ENCODE measurements at regions not wholly inside any gene's neighbourhood (a gene's known extent, or its start where the extent isn't known, plus 50 kb on each side); places are given as distances from the start of the nearest gene placed in this dataset.

DNA sequence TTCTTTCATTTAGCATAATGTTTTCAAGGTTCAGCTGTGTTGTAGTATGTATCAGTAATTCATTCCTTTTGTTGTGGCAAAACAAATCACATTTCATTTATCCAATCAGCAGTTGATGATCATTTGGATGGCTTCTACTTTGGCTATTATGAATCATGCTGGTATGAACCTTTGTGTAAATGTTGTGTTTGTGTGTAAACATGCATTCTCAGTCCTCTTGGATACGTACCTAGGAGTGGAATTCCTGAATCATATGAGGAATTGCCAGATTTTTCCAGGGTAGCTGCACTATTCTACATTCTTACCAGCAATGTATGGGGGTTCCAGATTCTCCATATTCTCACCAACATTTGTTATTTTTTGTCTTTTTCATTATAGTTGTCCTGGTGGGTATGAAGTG lies 578.5 kb upstream of the MKI67 start:
- TF ChIP-seq TAF1 (conservative IDR thresholded peaks at IDR 0.05), result no peak
- TF ChIP-seq, protein P1, sequence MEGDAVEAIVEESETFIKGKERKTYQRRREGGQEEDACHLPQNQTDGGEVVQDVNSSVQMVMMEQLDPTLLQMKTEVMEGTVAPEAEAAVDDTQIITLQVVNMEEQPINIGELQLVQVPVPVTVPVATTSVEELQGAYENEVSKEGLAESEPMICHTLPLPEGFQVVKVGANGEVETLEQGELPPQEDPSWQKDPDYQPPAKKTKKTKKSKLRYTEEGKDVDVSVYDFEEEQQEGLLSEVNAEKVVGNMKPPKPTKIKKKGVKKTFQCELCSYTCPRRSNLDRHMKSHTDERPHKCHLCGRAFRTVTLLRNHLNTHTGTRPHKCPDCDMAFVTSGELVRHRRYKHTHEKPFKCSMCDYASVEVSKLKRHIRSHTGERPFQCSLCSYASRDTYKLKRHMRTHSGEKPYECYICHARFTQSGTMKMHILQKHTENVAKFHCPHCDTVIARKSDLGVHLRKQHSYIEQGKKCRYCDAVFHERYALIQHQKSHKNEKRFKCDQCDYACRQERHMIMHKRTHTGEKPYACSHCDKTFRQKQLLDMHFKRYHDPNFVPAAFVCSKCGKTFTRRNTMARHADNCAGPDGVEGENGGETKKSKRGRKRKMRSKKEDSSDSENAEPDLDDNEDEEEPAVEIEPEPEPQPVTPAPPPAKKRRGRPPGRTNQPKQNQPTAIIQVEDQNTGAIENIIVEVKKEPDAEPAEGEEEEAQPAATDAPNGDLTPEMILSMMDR (IDR thresholded peaks at IDR 0.05; ENCODE audit: low read depth, low read length, missing input control), result no peak

All from liver (tissue), 3 donors.